ENCODE measurements at regions not wholly inside any gene's neighbourhood (a gene's known extent, or its start where the extent isn't known, plus 50 kb on each side); places are given as distances from the start of the nearest gene placed in this dataset.

DNA sequence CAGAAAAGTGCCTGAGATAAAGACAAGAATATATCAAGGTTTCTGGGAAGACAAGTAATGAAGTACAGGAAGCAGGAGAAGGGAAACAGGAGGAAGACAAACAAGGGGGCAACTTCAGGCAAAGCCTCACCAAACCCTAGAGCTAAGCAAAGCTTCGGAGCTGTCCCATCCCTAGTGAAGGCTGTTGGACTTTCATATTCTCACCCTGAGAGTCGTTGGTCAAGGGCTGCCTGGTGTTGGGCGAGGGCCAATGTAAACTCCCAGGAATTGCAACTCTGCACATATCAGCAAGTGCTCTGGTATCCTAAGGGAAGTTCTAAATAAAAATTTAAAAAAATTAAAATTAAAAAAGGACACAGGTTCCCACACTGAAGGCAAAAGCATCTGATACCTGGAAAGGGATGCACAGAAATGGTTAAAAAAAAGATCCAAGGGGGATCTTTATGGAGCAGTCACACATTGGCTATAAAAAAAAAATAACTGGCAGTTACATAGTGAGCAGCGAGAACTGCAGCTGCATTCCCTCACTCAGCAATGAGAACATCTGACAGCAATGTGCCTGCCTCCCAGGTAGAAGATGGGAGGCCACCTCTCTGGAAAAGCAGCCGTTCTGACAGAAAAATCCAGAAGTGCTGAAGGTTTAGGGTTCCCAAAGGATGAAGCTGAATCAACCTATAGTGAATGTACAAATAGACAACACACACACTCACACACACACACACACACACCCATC lies 304.7 kb downstream of the WDR11 start:
- no peak overlapping the region for H3K27ac ChIP-seq
- H3K27me3 ChIP-seq, result no peaks in the 10 kb centered on the region
- H3K4me1 ChIP-seq, result no peaks in the 10 kb centered on the region
- ATAC-seq, result no peak
- in situ Hi-C loops (cut with MboI; ENCODE audit: low sequenced_read_pairs in 4 of 4), result no loop called here
- no peak overlapping the region for H3K4me3 ChIP-seq
- H3K36me3 ChIP-seq, result no peaks in the 10 kb centered on the region
- H3K9me3 ChIP-seq, result no peaks in the 10 kb centered on the region
- intact Hi-C loops (cut with DNase I; ENCODE audit: low total_unique reads), result no loop called here
- DNase-seq, result no peak
- TF ChIP-seq, protein P1, sequence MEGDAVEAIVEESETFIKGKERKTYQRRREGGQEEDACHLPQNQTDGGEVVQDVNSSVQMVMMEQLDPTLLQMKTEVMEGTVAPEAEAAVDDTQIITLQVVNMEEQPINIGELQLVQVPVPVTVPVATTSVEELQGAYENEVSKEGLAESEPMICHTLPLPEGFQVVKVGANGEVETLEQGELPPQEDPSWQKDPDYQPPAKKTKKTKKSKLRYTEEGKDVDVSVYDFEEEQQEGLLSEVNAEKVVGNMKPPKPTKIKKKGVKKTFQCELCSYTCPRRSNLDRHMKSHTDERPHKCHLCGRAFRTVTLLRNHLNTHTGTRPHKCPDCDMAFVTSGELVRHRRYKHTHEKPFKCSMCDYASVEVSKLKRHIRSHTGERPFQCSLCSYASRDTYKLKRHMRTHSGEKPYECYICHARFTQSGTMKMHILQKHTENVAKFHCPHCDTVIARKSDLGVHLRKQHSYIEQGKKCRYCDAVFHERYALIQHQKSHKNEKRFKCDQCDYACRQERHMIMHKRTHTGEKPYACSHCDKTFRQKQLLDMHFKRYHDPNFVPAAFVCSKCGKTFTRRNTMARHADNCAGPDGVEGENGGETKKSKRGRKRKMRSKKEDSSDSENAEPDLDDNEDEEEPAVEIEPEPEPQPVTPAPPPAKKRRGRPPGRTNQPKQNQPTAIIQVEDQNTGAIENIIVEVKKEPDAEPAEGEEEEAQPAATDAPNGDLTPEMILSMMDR (IDR thresholded peaks at IDR 0.05 in 4 of 5, conservative IDR thresholded peaks at IDR 0.05 in 1 of 5), result no peak
- TF ChIP-seq POLR2A (IDR thresholded peaks at IDR 0.05), result no peak

DNA sequence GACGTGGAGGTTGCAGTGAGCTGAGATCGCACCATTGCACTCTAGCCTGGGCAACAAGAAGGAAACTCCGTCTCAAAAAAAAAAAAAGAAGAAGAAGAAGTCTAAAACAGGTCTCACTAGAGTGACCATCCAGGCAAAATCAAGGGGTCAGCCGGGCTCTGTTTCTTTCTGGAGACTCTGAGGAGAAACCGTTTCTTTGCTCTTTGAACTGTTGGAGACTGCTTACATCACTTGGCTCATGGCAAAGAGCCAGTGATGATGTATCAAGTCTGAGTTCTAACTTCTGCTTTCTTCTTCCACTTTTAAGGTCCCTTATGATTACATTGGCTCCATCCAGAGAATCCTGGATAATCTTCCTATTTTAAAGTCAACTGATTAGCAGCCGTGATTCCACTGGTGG lies 306.8 kb downstream of the WDR11 start:
- no peak overlapping the region for H3K4me3 ChIP-seq
- DNase-seq (peak in 1 of 2 donors; percentile 29), ATAC-seq (no peak)
- no peaks in the 10 kb centered on the region for H3K4me1 ChIP-seq
- in situ Hi-C loops (cut with MboI; ENCODE audit: low sequenced_read_pairs in 4 of 4), result no loop called here
- intact Hi-C loops (cut with DNase I; ENCODE audit: low total_unique reads), result no loop called here
- H3K36me3 ChIP-seq, result no peaks in the 10 kb centered on the region
- H3K27ac ChIP-seq, result no peak overlapping the region
- no peaks in the 10 kb centered on the region for H3K27me3 ChIP-seq
- H3K9me3 ChIP-seq, result no peaks in the 10 kb centered on the region
- TF ChIP-seq POLR2A (IDR thresholded peaks at IDR 0.05), result no peak
- TF ChIP-seq, protein P1 (IDR thresholded peaks at IDR 0.05 in 4 of 5, conservative IDR thresholded peaks at IDR 0.05 in 1 of 5), result no peak

DNA sequence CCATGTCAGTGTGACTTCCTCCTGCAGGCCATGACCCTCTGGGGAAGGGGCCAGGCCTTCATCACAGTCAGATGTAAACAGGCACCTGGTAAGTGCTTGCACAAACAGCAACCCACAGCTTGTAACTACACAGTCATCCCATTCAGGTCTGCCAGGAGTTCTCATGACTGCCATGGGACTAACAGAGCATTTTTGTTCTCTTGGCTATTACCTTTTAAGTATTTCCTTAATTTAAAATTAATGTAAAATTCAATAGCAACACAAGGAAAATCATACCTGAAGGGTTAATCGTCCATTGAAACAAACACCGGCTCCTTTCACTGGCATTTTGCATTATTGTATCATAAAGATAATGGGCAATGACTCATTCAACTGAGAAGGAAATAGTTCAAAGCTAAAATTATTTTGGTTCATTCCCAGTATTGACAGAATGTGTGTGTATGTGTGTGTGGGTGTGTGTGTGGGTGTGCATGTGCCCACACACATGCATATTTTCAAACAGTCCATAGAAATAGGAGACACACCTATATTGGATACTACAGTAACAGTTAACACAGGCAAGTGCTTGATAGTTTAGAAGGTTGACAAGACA lies 307.9 kb downstream of the WDR11 start:
- Histone ChIP-seq H3K4me3 (no peak overlapping the region), H3K36me3 (no peaks in the 10 kb centered on the region), H3K9me3 (no peaks in the 10 kb centered on the region), H3K27ac (no peak overlapping the region), H3K27me3 (no peaks in the 10 kb centered on the region), H3K4me1 (no peaks in the 10 kb centered on the region)
- ATAC-seq (no peak), DNase-seq (no peak)
- intact Hi-C loops (cut with DNase I; ENCODE audit: low total_unique reads) (no loop called here), in situ Hi-C loops (cut with MboI; ENCODE audit: low sequenced_read_pairs in 4 of 4) (no loop called here)
- TF ChIP-seq, protein P1 (IDR thresholded peaks at IDR 0.05 in 4 of 5, conservative IDR thresholded peaks at IDR 0.05 in 1 of 5), result no peak
- TF ChIP-seq POLR2A (IDR thresholded peaks at IDR 0.05), result no peak

DNA sequence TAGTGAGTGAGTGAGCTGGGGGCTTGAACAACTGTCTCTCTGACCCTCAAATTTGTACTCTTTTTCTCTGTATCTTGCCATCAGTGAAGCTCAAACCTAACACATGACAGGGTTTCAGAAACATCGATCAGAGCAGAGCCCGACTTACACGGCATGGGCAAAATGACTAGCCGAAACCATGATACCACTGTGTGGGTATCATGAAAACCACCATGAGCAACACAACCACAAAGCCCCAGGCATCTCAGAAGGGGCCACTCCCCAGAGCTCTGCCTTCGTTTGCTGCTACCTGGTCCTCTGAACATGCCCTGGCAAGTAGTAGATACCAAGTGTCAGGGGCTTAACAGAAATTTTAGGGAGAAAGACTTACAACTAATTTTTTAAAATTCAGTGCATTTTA lies 308.5 kb downstream of the WDR11 start:
- Histone ChIP-seq H3K4me3 (no peak overlapping the region), H3K27me3 (no peaks in the 10 kb centered on the region), H3K27ac (no peak overlapping the region), H3K36me3 (no peaks in the 10 kb centered on the region), H3K9me3 (no peaks in the 10 kb centered on the region), H3K4me1 (no peaks in the 10 kb centered on the region)
- no peak for DNase-seq
- no peak for ATAC-seq
- TF ChIP-seq POLR2A (IDR thresholded peaks at IDR 0.05), result no peak
- TF ChIP-seq, protein P1 (IDR thresholded peaks at IDR 0.05 in 4 of 5, conservative IDR thresholded peaks at IDR 0.05 in 1 of 5), result no peak
- intact Hi-C loops (cut with DNase I; ENCODE audit: low total_unique reads) (no loop called here), in situ Hi-C loops (cut with MboI; ENCODE audit: low sequenced_read_pairs in 4 of 4) (no loop called here)

Measured in gastrocnemius medialis (tissue), 4 donors.